GM12878 (cell line): ENCODE measurements at regions not wholly inside any gene's neighbourhood (a gene's known extent, or its start where the extent isn't known, plus 50 kb on each side); places are given as distances from the start of the nearest gene placed in this dataset.

Experiments
- ATAC-seq: fragments of 200-7000 bp; cut with Tn5 transposase; 3 replicates; pipeline ENCODE4 v1.9.1; 2020; ENCODE audit warnings: mild to moderate bottlenecking, moderate library complexity
- BruUV-seq: library from RNA; stranded (reverse); fragments of 400-500 nt; replicated peaks from 2 replicates; lab custom pipeline; 2021; lab: Mats Ljungman, UMichigan
- CTCF ChIA-PET: fragments of 300-600 bp; sonication (Branson Sonifier 250); formaldehyde crosslinking; extraction: SDS; loops from one replicate; lab custom pipeline; 2021; ENCODE audit warnings: inconsistent platforms; lab: Yijun Ruan, JAX
- POLR2A ChIA-PET: fragments of 350-600 bp; formaldehyde crosslinking; extraction: SDS; loops from one replicate; lab custom pipeline; 2021; ENCODE audit warnings: inconsistent platforms; lab: Charles Lee
- RAD21 ChIA-PET: fragments of 300-600 bp; sonication (Branson Sonifier 250); formaldehyde crosslinking; loops from one replicate; lab custom pipeline; 2023; ENCODE audit warnings: antibody characterized with exemption; ENCODE audit not compliant: unreplicated experiment; lab: Charles Lee
- SMC1A ChIA-PET: fragments of 300-600 bp; sonication (Branson Sonifier 250); formaldehyde crosslinking; loops from one replicate; lab custom pipeline; 2023; ENCODE audit not compliant: unreplicated experiment, uncharacterized antibody; lab: Charles Lee
- DNase-seq: peaks from one replicate; pipeline ENCODE4 v3.0.0-alpha.2; 2011; ENCODE audit warnings: low read depth, low spot score
- FAIRE-seq: peaks from 3 replicates; lab custom pipeline; 2011; peaks lifted over from hg19 to GRCh38; lab: Jason Lieb, UNC
- H2AFZ ChIP-seq: 2 replicates; pipeline ENCODE4 v1.6.0; 2011; ENCODE audit warnings: low read depth, low read length, control low read depth; ENCODE audit not compliant: control insufficient read depth
- H3K27ac ChIP-seq: 2 replicates; pipeline ENCODE4 v1.5.1; 2011; ENCODE audit warnings: control low read depth; ENCODE audit not compliant: control insufficient read depth, insufficient read depth
- H3K27me3 ChIP-seq, 2 experiments: replicated peaks in 1 of 2; 2 replicates each; pipeline versions ENCODE4 v1.6.0 to v1.6.1; 2011; ENCODE audit warnings: low read length in 1 of 2; ENCODE audit not compliant: control insufficient read depth in 2 of 2, insufficient read depth in 2 of 2
- H3K36me3 ChIP-seq, 2 experiments: 2 replicates each; pipeline ENCODE4 v1.5.1; 2011; ENCODE audit warnings: low read length in 1 of 2; ENCODE audit not compliant: control insufficient read depth in 2 of 2, insufficient read depth in 2 of 2
- H3K4me1 ChIP-seq: 2 replicates; pipeline ENCODE4 v1.6.1; 2011; ENCODE audit warnings: mild to moderate bottlenecking, low read length, moderate library complexity, mixed read lengths; ENCODE audit not compliant: control insufficient read depth, insufficient read depth
- H3K4me2 ChIP-seq: 2 replicates; pipeline ENCODE4 v1.6.0; 2011; ENCODE audit warnings: control low read depth; ENCODE audit not compliant: control insufficient read depth, insufficient read depth
- H3K4me3 ChIP-seq: fragments of 200-600 bp; sonication (generic); 2 replicates; pipeline ENCODE4 v1.5.1; 2016
- H3K79me2 ChIP-seq: 2 replicates; pipeline ENCODE4 v1.6.0; 2011; ENCODE audit warnings: low read length; ENCODE audit not compliant: control insufficient read depth, insufficient read depth
- H3K9ac ChIP-seq: 2 replicates; pipeline ENCODE4 v1.8.0; 2011; ENCODE audit warnings: low read length, control low read depth, mixed read lengths; ENCODE audit not compliant: control insufficient read depth, insufficient read depth
- H3K9me3 ChIP-seq: replicated peaks from 3 replicates; pipeline ENCODE4 v1.5.1; 2011; ENCODE audit warnings: mild to moderate bottlenecking, low read length; ENCODE audit not compliant: control insufficient read depth, insufficient read depth
- H4K20me1 ChIP-seq: 2 replicates; pipeline ENCODE4 v1.6.0; 2011; ENCODE audit not compliant: control insufficient read depth, insufficient read depth
- BMI1 ChIP-seq: fragments of 450-650 bp; IDR thresholded peaks from 2 replicates; pipeline ENCODE4 v1.6.1; 2016; ENCODE audit warnings: mild to moderate bottlenecking, moderate library complexity, borderline replicate concordance
- GATAD2B ChIP-seq: fragments of 450-650 bp; conservative IDR thresholded peaks from 2 replicates; pipeline ENCODE4 v1.6.1; 2017; ENCODE audit warnings: low read depth, mild to moderate bottlenecking, moderate library complexity
- MTA3 ChIP-seq: IDR thresholded peaks from 2 replicates; pipeline ENCODE4 v1.6.1; 2012; ENCODE audit warnings: low read length, inconsistent platforms, borderline replicate concordance
- POU2F2 ChIP-seq: IDR thresholded peaks from 3 replicates; pipeline ENCODE4 v1.6.1; 2011; ENCODE audit warnings: low read depth, mild to moderate bottlenecking, low read length, borderline replicate concordance
- RCOR1 ChIP-seq: conservative IDR thresholded peaks from 2 replicates; pipeline ENCODE4 v1.6.1; 2012; ENCODE audit warnings: low read depth, low read length, improper control_type of control experiment
- RFX5 ChIP-seq: IDR thresholded peaks from 2 replicates; pipeline ENCODE4 v1.6.1; 2011; ENCODE audit warnings: low read depth, low read length, improper control_type of control experiment
- WGBS: methylation state at CpG from one replicate; pipeline ENCODE4 v1.1.6; 2016; ENCODE audit warnings: low lambda C conversion rate; ENCODE audit not compliant: insufficient replicate concordance, insufficient coverage; ENCODE audit errors: missing lambda C conversion rate; 5-methylcytosine and 5-hydroxymethylcytosine counted together
- in situ Hi-C: fragments of 300-500 bp; cut with MboI; formaldehyde crosslinking; loops from 9 replicates; pipeline ENCODE4 v1.14.3; 2018; ENCODE audit warnings: mixed read lengths
- intact Hi-C: fragments of 100-400 bp; cut with micrococcal nuclease; formaldehyde crosslinking; loops from one replicate; pipeline ENCODE4 v1.14.2; 2022; ENCODE audit not compliant: unreplicated experiment
- TF ChIP-seq, protein P1 (sequence below): IDR thresholded peaks from 2 replicates; pipeline ENCODE4 v1.6.1; 2011; ENCODE audit warnings: mild to moderate bottlenecking, low read depth, low read length, moderate library complexity; ENCODE audit not compliant: insufficient replicate concordance
- TF ChIP-seq, protein P2 (sequence below): fragments of 450-650 bp; IDR thresholded peaks from 2 replicates; pipeline ENCODE4 v1.6.1; 2017; ENCODE audit warnings: mild to moderate bottlenecking
- TF ChIP-seq, protein P3 (sequence below): fragments of 450-650 bp; formaldehyde crosslinking; IDR thresholded peaks from 2 replicates; pipeline ENCODE4 v1.5.0; 2022; ENCODE audit warnings: mild to moderate bottlenecking, missing genetic modification characterization
- TF ChIP-seq, protein P4 (sequence below): fragments of 450-650 bp; IDR thresholded peaks from 2 replicates; pipeline ENCODE4 v1.6.1; 2016; ENCODE audit warnings: mild to moderate bottlenecking
- TF ChIP-seq, protein P5 (sequence below): fragments of 450-650 bp; IDR thresholded peaks from 2 replicates; pipeline ENCODE4 v1.6.1; 2017; ENCODE audit warnings: borderline replicate concordance
- TF ChIP-seq, protein P6 (sequence below): fragments of 450-650 bp; IDR thresholded peaks from 2 replicates; pipeline ENCODE4 v1.6.1; 2018; ENCODE audit warnings: mild to moderate bottlenecking, low read depth, moderate library complexity; ENCODE audit not compliant: partially characterized antibody

DNA sequence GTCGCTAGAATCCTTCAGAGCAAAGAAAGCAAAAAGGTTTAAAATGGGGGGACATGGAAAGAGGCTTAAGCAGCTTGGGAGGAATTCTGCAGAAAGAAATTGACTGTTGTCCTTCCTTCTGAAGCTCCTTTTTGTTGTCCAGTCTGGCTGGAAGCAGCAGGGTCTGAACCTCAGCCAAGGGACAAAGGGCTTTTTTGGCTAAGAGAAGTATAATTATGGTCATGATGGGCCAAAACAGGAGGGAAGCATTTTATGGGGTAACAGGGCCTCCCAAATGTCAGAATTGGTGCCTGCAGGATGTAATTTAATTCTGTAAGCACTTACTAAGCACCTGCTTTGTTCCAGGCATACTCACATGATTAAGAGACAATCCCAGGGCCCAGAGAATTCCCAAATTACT lies 74.2 kb upstream of the CPEB2 start:
- BruUV-seq: no TSS peak
- Histone ChIP-seq H4K20me1 (no peaks in the 10 kb centered on the region), H3K4me2 (no peak overlapping the region), H3K4me3 (no peak overlapping the region), H2AFZ (no peak overlapping the region), H3K9ac (no peak overlapping the region), H3K4me1 (no peaks in the 10 kb centered on the region), H3K27me3 (no peaks in the 10 kb centered on the region), H3K27ac (no peak overlapping the region), H3K36me3 (no peaks in the 10 kb centered on the region), H3K9me3 (no peaks in the 10 kb centered on the region), H3K79me2 (no peaks in the 10 kb centered on the region)
- ChIA-PET RAD21 (no interaction called here), CTCF (no interaction called here), SMC1A (no interaction called here), POLR2A (no interaction called here)
- DNase-seq (no peak), FAIRE-seq (no peak), ATAC-seq (no peak)
- in situ Hi-C loops: no loop called here
- 0% methylated on average over 1 of the region's 1 CpG for WGBS
- intact Hi-C loops: no loop called here
- TF ChIP-seq, protein P1, sequence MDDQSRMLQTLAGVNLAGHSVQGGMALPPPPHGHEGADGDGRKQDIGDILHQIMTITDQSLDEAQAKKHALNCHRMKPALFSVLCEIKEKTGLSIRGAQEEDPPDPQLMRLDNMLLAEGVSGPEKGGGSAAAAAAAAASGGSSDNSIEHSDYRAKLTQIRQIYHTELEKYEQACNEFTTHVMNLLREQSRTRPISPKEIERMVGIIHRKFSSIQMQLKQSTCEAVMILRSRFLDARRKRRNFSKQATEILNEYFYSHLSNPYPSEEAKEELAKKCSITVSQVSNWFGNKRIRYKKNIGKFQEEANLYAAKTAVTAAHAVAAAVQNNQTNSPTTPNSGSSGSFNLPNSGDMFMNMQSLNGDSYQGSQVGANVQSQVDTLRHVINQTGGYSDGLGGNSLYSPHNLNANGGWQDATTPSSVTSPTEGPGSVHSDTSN: no peak
- TF ChIP-seq, protein P2, sequence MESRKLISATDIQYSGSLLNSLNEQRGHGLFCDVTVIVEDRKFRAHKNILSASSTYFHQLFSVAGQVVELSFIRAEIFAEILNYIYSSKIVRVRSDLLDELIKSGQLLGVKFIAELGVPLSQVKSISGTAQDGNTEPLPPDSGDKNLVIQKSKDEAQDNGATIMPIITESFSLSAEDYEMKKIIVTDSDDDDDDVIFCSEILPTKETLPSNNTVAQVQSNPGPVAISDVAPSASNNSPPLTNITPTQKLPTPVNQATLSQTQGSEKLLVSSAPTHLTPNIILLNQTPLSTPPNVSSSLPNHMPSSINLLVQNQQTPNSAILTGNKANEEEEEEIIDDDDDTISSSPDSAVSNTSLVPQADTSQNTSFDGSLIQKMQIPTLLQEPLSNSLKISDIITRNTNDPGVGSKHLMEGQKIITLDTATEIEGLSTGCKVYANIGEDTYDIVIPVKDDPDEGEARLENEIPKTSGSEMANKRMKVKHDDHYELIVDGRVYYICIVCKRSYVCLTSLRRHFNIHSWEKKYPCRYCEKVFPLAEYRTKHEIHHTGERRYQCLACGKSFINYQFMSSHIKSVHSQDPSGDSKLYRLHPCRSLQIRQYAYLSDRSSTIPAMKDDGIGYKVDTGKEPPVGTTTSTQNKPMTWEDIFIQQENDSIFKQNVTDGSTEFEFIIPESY: no peak
- TF ChIP-seq, protein P3, sequence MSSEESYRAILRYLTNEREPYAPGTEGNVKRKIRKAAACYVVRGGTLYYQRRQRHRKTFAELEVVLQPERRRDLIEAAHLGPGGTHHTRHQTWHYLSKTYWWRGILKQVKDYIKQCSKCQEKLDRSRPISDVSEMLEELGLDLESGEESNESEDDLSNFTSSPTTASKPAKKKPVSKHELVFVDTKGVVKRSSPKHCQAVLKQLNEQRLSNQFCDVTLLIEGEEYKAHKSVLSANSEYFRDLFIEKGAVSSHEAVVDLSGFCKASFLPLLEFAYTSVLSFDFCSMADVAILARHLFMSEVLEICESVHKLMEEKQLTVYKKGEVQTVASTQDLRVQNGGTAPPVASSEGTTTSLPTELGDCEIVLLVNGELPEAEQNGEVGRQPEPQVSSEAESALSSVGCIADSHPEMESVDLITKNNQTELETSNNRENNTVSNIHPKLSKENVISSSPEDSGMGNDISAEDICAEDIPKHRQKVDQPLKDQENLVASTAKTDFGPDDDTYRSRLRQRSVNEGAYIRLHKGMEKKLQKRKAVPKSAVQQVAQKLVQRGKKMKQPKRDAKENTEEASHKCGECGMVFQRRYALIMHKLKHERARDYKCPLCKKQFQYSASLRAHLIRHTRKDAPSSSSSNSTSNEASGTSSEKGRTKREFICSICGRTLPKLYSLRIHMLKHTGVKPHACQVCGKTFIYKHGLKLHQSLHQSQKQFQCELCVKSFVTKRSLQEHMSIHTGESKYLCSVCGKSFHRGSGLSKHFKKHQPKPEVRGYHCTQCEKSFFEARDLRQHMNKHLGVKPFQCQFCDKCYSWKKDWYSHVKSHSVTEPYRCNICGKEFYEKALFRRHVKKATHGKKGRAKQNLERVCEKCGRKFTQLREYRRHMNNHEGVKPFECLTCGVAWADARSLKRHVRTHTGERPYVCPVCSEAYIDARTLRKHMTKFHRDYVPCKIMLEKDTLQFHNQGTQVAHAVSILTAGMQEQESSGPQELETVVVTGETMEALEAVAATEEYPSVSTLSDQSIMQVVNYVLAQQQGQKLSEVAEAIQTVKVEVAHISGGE (CRISPR knock-in tag): no peak
- TF ChIP-seq, protein P4, sequence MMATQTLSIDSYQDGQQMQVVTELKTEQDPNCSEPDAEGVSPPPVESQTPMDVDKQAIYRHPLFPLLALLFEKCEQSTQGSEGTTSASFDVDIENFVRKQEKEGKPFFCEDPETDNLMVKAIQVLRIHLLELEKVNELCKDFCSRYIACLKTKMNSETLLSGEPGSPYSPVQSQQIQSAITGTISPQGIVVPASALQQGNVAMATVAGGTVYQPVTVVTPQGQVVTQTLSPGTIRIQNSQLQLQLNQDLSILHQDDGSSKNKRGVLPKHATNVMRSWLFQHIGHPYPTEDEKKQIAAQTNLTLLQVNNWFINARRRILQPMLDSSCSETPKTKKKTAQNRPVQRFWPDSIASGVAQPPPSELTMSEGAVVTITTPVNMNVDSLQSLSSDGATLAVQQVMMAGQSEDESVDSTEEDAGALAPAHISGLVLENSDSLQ: no peak
- TF ChIP-seq RCOR1 (no peak), GATAD2B (no peak), BMI1 (no peak), RFX5 (no peak), MTA3 (no peak), POU2F2 (no peak)
- TF ChIP-seq, protein P5, sequence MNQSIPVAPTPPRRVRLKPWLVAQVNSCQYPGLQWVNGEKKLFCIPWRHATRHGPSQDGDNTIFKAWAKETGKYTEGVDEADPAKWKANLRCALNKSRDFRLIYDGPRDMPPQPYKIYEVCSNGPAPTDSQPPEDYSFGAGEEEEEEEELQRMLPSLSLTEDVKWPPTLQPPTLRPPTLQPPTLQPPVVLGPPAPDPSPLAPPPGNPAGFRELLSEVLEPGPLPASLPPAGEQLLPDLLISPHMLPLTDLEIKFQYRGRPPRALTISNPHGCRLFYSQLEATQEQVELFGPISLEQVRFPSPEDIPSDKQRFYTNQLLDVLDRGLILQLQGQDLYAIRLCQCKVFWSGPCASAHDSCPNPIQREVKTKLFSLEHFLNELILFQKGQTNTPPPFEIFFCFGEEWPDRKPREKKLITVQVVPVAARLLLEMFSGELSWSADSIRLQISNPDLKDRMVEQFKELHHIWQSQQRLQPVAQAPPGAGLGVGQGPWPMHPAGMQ: no peak
- TF ChIP-seq, protein P6, sequence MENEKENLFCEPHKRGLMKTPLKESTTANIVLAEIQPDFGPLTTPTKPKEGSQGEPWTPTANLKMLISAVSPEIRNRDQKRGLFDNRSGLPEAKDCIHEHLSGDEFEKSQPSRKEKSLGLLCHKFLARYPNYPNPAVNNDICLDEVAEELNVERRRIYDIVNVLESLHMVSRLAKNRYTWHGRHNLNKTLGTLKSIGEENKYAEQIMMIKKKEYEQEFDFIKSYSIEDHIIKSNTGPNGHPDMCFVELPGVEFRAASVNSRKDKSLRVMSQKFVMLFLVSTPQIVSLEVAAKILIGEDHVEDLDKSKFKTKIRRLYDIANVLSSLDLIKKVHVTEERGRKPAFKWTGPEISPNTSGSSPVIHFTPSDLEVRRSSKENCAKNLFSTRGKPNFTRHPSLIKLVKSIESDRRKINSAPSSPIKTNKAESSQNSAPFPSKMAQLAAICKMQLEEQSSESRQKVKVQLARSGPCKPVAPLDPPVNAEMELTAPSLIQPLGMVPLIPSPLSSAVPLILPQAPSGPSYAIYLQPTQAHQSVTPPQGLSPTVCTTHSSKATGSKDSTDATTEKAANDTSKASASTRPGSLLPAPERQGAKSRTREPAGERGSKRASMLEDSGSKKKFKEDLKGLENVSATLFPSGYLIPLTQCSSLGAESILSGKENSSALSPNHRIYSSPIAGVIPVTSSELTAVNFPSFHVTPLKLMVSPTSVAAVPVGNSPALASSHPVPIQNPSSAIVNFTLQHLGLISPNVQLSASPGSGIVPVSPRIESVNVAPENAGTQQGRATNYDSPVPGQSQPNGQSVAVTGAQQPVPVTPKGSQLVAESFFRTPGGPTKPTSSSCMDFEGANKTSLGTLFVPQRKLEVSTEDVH: no peak
